Duodenal mucosa (tissue), 2 donors: ENCODE measurements at regions not wholly inside any gene's neighbourhood (a gene's known extent, or its start where the extent isn't known, plus 50 kb on each side); places are given as distances from the start of the nearest gene placed in this dataset.

Experiments
- H3K27ac ChIP-seq: one replicate; pipeline ENCODE4 v1.7.0; 2013; ENCODE audit warnings: low read depth, low read length
- H3K27me3 ChIP-seq, 2 donors: one replicate each; pipeline ENCODE4 v1.7.0; 2013; ENCODE audit warnings: low read length in 2 of 2, control low read depth in 1 of 2; ENCODE audit not compliant: insufficient read depth in 2 of 2, control insufficient read depth in 1 of 2
- H3K36me3 ChIP-seq, 2 donors: one replicate each; pipeline ENCODE4 v1.7.0; 2013; ENCODE audit warnings: low read length in 2 of 2, control low read depth in 1 of 2; ENCODE audit not compliant: insufficient read depth in 2 of 2, control insufficient read depth in 1 of 2
- H3K4me1 ChIP-seq, 2 donors: one replicate each; pipeline ENCODE4 v1.7.0; 2013; ENCODE audit warnings: low read length in 2 of 2, control low read depth in 1 of 2; ENCODE audit not compliant: insufficient read depth in 2 of 2, control insufficient read depth in 1 of 2
- H3K4me3 ChIP-seq, 2 donors: one replicate each; pipeline ENCODE4 v1.7.0; 2013; ENCODE audit warnings: low read length in 2 of 2, low read depth in 1 of 2
- H3K9ac ChIP-seq, 2 donors: one replicate each; pipeline ENCODE4 v1.7.0; 2013; ENCODE audit warnings: low read length in 2 of 2, low read depth in 1 of 2
- H3K9me3 ChIP-seq, 2 donors: one replicate each; pipeline ENCODE4 v1.7.0; 2013; ENCODE audit warnings: low read length in 2 of 2, control low read depth in 1 of 2; ENCODE audit not compliant: control insufficient read depth in 1 of 2

- H3K4me1 ChIP-seq: no peaks in the 10 kb centered on the region
- H3K36me3 ChIP-seq: no peaks in the 10 kb centered on the region
- peaks cover 0 to 4% of the 10 kb centered on the region in 2 donors for H3K27me3 ChIP-seq
- no peak overlapping the region for H3K4me3 ChIP-seq
- no peak overlapping the region for H3K9ac ChIP-seq
- H3K27ac ChIP-seq: no peak overlapping the region
- no peaks in the 10 kb centered on the region for H3K9me3 ChIP-seq
Observed at GRCh38 chr16:79528338-79528737, 72.2 kb downstream of the MAF start.

GRCh38 chr16:79523971-79524370, 76.6 kb downstream of the MAF start:
- no peak overlapping the region for H3K4me3 ChIP-seq
- no peaks in the 10 kb centered on the region for H3K9me3 ChIP-seq
- H3K9ac ChIP-seq: no peak overlapping the region
- no peaks in the 10 kb centered on the region for H3K36me3 ChIP-seq
- H3K27me3 ChIP-seq: peaks cover 3 to 17% of the 10 kb centered on the region in 2 donors
- H3K27ac ChIP-seq: no peak overlapping the region
- peaks cover 0 to 4% of the 10 kb centered on the region in 2 donors for H3K4me1 ChIP-seq

GRCh38 chr16:79519448-79519847, 81.1 kb downstream of the MAF start:
- H3K9me3 ChIP-seq: no peaks in the 10 kb centered on the region
- H3K27me3 ChIP-seq: peaks cover 3 to 17% of the 10 kb centered on the region in 2 donors
- no peak overlapping the region for H3K4me3 ChIP-seq
- H3K36me3 ChIP-seq: no peaks in the 10 kb centered on the region
- peaks cover 0 to 4% of the 10 kb centered on the region in 2 donors for H3K4me1 ChIP-seq
- H3K27ac ChIP-seq: no peak overlapping the region
- H3K9ac ChIP-seq: no peak overlapping the region

- H3K27ac ChIP-seq: no peak overlapping the region
- H3K4me1 ChIP-seq: peaks cover 0 to 4% of the 10 kb centered on the region in 2 donors
- H3K9ac ChIP-seq: no peak overlapping the region
- H3K4me3 ChIP-seq: no peak overlapping the region
- no peaks in the 10 kb centered on the region for H3K36me3 ChIP-seq
- H3K9me3 ChIP-seq: no peaks in the 10 kb centered on the region
- peaks cover 3% of the 10 kb centered on the region in 2 donors for H3K27me3 ChIP-seq
Observed at GRCh38 chr16:79517156-79517555, 83.4 kb downstream of the MAF start.

- H3K9me3 ChIP-seq: no peaks in the 10 kb centered on the region
- H3K36me3 ChIP-seq: no peaks in the 10 kb centered on the region
- no peak overlapping the region for H3K9ac ChIP-seq
- no peaks in the 10 kb centered on the region for H3K27me3 ChIP-seq
- H3K4me1 ChIP-seq: no peaks in the 10 kb centered on the region
- H3K4me3 ChIP-seq: no peak overlapping the region
- H3K27ac ChIP-seq: no peak overlapping the region
Observed at GRCh38 chr16:79510879-79511278, 89.7 kb downstream of the MAF start.

GRCh38 chr16:79509906-79510305, 90.6 kb downstream of the MAF start:
- no peak overlapping the region for H3K4me3 ChIP-seq
- no peak overlapping the region for H3K27ac ChIP-seq
- H3K9ac ChIP-seq: no peak overlapping the region
- no peaks in the 10 kb centered on the region for H3K36me3 ChIP-seq
- H3K4me1 ChIP-seq: no peaks in the 10 kb centered on the region
- H3K9me3 ChIP-seq: no peaks in the 10 kb centered on the region
- no peaks in the 10 kb centered on the region for H3K27me3 ChIP-seq

GRCh38 chr16:79509211-79509631, 91.3 kb downstream of the MAF start:
- Histone ChIP-seq H3K4me3 (no peak overlapping the region), H3K27ac (no peak overlapping the region), H3K9ac (no peak overlapping the region), H3K9me3 (no peaks in the 10 kb centered on the region), H3K36me3 (no peaks in the 10 kb centered on the region), H3K27me3 (no peaks in the 10 kb centered on the region), H3K4me1 (no peaks in the 10 kb centered on the region)

GRCh38 chr16:79508294-79508693, 92.2 kb downstream of the MAF start:
- Histone ChIP-seq H3K9me3 (no peaks in the 10 kb centered on the region), H3K4me1 (no peaks in the 10 kb centered on the region), H3K27ac (no peak overlapping the region), H3K4me3 (no peak overlapping the region), H3K9ac (no peak overlapping the region), H3K27me3 (no peaks in the 10 kb centered on the region), H3K36me3 (no peaks in the 10 kb centered on the region)

GRCh38 chr16:79505344-79505743, 95.2 kb downstream of the MAF start:
- Histone ChIP-seq H3K27me3 (no peaks in the 10 kb centered on the region), H3K27ac (no peak overlapping the region), H3K36me3 (no peaks in the 10 kb centered on the region), H3K4me3 (no peak overlapping the region), H3K9me3 (no peaks in the 10 kb centered on the region), H3K4me1 (no peaks in the 10 kb centered on the region), H3K9ac (no peak overlapping the region)

- Histone ChIP-seq H3K4me3 (no peak overlapping the region), H3K9ac (no peak overlapping the region), H3K9me3 (no peaks in the 10 kb centered on the region), H3K4me1 (no peaks in the 10 kb centered on the region), H3K36me3 (no peaks in the 10 kb centered on the region), H3K27ac (no peak overlapping the region), H3K27me3 (no peaks in the 10 kb centered on the region)
Observed at GRCh38 chr16:79503511-79503910, 97.0 kb downstream of the MAF start.

GRCh38 chr16:79501446-79501845, 99.1 kb downstream of the MAF start:
- Histone ChIP-seq H3K4me3 (no peak overlapping the region), H3K27me3 (no peaks in the 10 kb centered on the region), H3K36me3 (no peaks in the 10 kb centered on the region), H3K9me3 (no peaks in the 10 kb centered on the region), H3K9ac (no peak overlapping the region), H3K27ac (no peak overlapping the region), H3K4me1 (no peaks in the 10 kb centered on the region)
